Muscle of arm (tissue), 1 donor: ENCODE measurements at regions not wholly inside any gene's neighbourhood (a gene's known extent, or its start where the extent isn't known, plus 50 kb on each side); places are given as distances from the start of the nearest gene placed in this dataset.
A peak's percentile ranks its signal among the peaks of the same experiment; 100 is the strongest.
"Not testable (repeated sequence)": the region's sequence is repeated elsewhere in the genome, so short reads cannot be mapped to it uniquely, and the experiment has no call there.

Experiments used
- DNase-seq: peaks from one replicate; pipeline ENCODE4 v3.0.0-alpha.2; 2013

- no peak for DNase-seq
Measured at GRCh38 chr9:117649126-117649525, 55.1 kb upstream of the TLR4 start.

DNA sequence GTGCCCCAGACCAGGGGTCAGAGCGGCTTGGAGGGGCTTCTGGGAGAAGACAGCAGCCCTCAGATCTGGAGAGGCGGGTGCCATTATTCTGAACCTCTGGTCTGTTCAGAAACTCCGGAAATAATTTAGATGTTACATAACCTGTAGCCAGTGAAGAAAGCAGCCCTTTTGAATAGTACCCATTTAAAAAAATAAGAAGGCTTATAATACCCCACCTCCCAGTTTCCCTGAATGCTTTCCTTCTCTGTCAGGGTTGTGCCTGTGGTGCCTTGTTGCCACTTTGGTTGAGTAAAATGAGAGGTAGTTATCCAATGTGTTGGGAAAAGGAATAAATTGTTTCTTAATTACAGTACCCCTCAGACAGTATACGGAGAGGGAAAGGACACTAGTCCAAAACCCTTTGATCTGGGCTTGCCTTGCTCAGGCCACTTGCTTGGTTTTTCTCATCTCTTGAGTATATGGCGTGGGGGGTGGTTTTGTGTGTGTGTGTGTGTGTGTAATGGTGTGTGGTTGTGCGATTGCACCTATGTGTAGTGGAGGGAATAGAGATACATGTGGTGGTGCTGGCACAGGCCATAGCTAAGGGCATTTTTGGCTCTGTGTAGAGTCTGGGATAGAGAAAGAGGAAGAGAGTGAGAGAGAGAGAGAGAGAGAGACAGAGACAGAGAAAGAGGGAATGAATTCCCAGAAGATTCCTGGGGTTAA, 59.1 kb upstream of the TLR4 start:
- DNase-seq = no peak

- DNase-seq = peak; percentile 61
Measured at GRCh38 chr9:117644133-117644931, 59.9 kb upstream of the TLR4 start.

DNA sequence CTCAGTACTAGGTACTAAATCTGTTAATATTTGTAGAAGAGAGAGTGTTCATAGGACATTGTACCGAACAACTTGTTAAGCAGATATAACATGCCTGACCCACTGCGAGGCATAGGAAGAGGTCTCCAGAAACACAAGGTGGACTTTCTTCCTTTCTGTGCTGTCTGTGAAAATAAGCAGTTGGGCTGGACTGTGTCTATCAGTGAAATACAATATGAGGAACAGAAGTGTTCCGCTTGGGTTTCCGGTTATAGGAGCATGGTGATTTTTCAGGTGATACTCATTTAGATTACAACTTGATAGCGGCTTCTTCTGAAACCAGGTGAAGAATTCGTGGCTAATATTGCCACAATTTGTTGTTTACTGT, 60.9 kb upstream of the TLR4 start:
- no peak for DNase-seq

- DNase-seq = not testable (repeated sequence)
Measured at GRCh38 chr9:117642571-117643287, 61.5 kb upstream of the TLR4 start.

DNA sequence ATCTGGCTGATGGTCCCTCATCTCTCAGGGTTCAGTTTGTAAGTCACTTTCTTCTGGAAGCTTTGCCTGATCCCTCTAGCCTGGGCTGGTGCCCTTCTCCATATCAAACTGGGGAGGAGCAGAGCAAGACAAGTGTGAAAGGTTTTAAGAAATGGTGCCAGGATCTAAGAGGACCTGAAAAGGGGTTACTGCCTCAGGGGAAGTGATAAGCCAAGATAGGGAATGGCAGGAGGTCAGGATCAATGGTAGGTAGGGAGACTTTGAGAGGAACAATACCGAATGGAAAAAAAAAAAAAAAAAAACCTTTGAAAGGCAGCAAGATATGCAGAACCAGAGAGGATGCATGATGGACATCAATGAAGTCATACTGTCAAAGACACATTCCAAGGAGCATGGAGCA, 67.5 kb upstream of the TLR4 start:
- no peak for DNase-seq

- DNase-seq = no peak
Measured at GRCh38 chr9:117625154-117625553, 79.0 kb upstream of the TLR4 start.

DNA sequence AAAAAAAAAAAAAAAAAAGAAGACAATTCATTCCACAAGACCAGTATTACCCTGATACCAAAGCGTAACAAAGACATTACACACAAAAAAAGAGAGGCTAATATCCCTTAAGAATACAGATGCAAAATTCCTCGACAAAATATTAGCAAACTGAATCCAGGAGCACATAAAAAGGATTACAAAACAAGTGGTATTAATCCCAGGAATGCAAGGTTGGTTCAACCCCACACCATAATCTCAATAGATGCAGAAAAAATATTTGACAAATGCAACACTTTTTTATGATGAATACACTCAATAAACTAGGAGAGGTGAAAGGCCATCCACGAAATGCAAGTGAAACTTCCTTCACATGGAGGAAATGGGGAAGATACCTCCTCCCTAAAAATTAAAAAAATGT, 80.1 kb upstream of the TLR4 start:
- DNase-seq = no peak

GRCh38 chr9:117622347-117622746, 81.9 kb upstream of the TLR4 start:
- no peak for DNase-seq

GRCh38 chr9:117616431-117616831, 87.8 kb upstream of the TLR4 start:
- DNase-seq = no peak

DNA sequence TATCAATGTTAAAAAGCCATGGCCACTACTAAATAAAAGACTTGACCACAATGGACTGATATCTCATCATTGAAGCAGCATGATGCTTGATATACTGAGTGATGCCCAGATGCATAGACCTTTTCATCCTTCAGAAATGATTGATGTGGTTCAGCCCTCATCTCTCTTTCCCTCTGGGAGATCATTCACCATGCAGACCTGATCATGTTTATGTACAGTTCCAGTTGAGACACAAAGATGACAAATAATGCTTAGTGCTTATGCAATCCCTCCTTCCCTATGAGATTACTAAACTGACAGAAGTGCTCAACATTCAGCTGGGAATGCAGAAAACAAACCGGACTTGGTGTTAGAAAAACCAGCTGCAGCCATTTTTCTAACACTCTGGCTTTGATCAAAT, 91.9 kb upstream of the TLR4 start:
- DNase-seq = no peak

- DNase-seq = no peak
Measured at GRCh38 chr9:117597977-117598376, 106.2 kb upstream of the TLR4 start.

- no peak for DNase-seq
Measured at GRCh38 chr9:117596678-117597077, 107.5 kb upstream of the TLR4 start.

- DNase-seq = no peak
Measured at GRCh38 chr9:117595650-117596049, 108.6 kb upstream of the TLR4 start.

GRCh38 chr9:117587263-117587662, 116.9 kb upstream of the TLR4 start:
- peak; percentile 4 for DNase-seq

- DNase-seq = no peak
Measured at GRCh38 chr9:117574099-117574498, 130.1 kb upstream of the TLR4 start.

DNA sequence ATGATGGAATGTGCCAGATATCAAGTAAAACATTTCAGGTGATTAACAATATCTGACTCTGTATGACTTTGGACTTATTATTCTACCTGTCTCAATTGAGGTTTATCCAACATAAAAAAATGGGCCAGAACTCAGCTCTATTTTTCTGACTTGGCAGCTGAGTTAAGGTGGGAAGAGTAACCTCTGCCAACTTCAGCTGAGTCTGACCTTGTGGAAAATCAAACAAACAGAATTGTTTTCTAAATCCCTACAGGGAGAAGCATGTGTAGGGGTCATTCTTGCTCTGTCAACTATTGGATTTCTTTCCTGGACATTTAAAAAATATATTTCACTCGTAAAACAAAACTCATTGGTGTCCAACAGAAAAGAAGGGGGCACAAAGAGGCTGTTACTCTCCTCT, 139.4 kb upstream of the TLR4 start:
- DNase-seq = no peak

GRCh38 chr9:117561761-117562160, 142.4 kb upstream of the TLR4 start:
- DNase-seq = no peak

DNA sequence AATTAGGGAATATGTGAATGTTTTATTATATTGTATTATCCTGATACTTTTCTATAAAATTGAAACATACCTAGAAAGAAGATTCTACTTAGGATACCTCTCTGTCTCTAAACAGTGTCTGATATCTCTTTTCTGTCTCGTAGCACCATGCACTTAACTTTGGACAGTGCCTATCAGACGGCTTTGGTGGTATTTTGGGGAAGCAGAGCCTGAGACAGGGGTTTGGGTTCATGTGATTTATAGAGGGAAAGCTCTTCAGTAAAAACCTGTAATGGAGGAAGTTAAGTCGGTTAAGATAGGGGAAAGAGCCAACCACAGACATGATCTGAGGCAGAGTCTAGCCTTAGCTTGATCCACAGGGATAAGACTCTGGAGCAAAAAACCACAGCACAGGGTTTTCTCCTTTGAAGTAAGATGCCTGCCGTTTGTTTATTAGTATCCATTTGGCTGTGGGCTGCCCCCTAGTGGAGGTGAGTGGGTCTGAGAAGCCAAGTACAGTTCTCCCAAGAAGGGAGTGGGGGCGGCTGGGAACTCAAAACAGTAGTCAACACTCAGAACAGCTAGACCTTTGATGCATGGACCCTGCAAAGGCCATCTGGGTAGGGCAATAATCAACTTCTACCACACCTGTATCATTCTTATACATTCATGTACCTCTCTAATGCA, 141.2 kb upstream of the ASTN2 start:
- DNase-seq = no peak

GRCh38 chr9:117552811-117553210, 138.0 kb upstream of the ASTN2 start:
- no peak for DNase-seq

GRCh38 chr9:117551171-117551570, 136.3 kb upstream of the ASTN2 start:
- DNase-seq = no peak

DNA sequence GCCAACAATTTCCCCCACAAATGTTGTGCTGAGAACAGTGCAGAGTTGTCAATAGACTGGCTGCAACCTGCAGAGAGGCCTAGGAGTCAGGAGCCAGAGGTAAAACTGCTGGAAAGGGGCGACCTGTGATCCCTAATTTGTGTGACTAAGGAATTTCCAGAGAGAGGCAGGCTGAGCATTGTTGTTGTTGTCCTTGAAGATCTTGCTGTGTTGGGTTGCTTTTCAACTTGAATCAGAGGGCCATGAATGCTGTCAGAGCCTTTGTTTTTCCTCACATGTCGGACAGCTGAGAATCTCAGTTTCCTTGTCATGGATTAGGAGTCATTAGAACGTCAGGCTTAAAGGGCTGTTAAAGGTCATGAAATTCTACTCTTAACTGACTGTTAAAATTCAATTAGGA, 134.6 kb upstream of the ASTN2 start:
- DNase-seq = no peak
